Heart right ventricle (tissue), 16 donors: ENCODE measurements at regions not wholly inside any gene's neighbourhood (a gene's known extent, or its start where the extent isn't known, plus 50 kb on each side); places are given as distances from the start of the nearest gene placed in this dataset.

Experiments
- ATAC-seq, 8 donors: fragments of 200-7000 bp; cut with Tn5 transposase; one replicate each; pipeline ENCODE4 v1.9.1; 2020; ENCODE audit warnings: mild to moderate bottlenecking in 8 of 8, moderate library complexity in 8 of 8, moderate number of reproducible peaks in 1 of 8
- DNase-seq, 2 donors: peaks; one replicate each; pipeline ENCODE4 v3.0.0-alpha.2; 2020
- H3K27ac ChIP-seq, 10 donors: fragments of 200-600 bp; sonication (generic) in 2 of 10; one replicate each; pipeline versions ENCODE4 v1.5.0 to v1.8.0; 2020 to 2022; ENCODE audit warnings: mild to moderate bottlenecking in 3 of 10
- H3K27me3 ChIP-seq, 7 donors: fragments of 200-600 bp; one replicate each; pipeline ENCODE4 v1.8.0; 2021 to 2022; ENCODE audit warnings: mild to moderate bottlenecking in 2 of 7
- H3K36me3 ChIP-seq, 9 donors: fragments of 200-600 bp; sonication (generic) in 1 of 9; one replicate each; pipeline versions ENCODE4 v1.5.0 to v1.8.0; 2020 to 2022; ENCODE audit warnings: mild to moderate bottlenecking in 2 of 9
- H3K4me1 ChIP-seq, 9 donors: fragments of 200-600 bp; sonication (generic) in 1 of 9; one replicate each; pipeline versions ENCODE4 v1.5.0 to v1.8.0; 2020 to 2022; ENCODE audit warnings: mild to moderate bottlenecking in 4 of 9
- H3K4me3 ChIP-seq, 10 donors: fragments of 200-600 bp; sonication (generic) in 2 of 10; one replicate each; pipeline versions ENCODE4 v1.5.0 to v1.8.0; 2020 to 2022; ENCODE audit warnings: mild to moderate bottlenecking in 7 of 10, moderate library complexity in 2 of 10
- H3K9me3 ChIP-seq, 11 donors: fragments of 200-600 bp in 10 of 11; sonication (generic) in 2 of 11; one replicate each; pipeline versions ENCODE4 v1.5.0 to v1.8.0; 2013 to 2022; ENCODE audit warnings: mild to moderate bottlenecking in 2 of 11, control low read depth in 1 of 11, moderate library complexity in 1 of 11
- WGBS, 2 donors: extraction: QIAGEN DNeasy Blood & Tissue Kit; methylation state at CpG; one replicate each; pipeline ENCODE4 v1.1.7; 2013; ENCODE audit warnings: inconsistent platforms in 1 of 2; 5-methylcytosine and 5-hydroxymethylcytosine counted together
- intact Hi-C, 10 donors: fragments of 100-400 bp; cut with DNase I; formaldehyde crosslinking; loops; one replicate each; pipeline versions ENCODE4 v1.11.1 to v1.14.2; 2022
- TF ChIP-seq, protein P1 (sequence below), 9 donors: fragments of 200-600 bp; sonication (generic) in 2 of 9; IDR thresholded peaks; one replicate each; pipeline versions ENCODE4 v1.5.0 to v1.8.0; 2021 to 2022; ENCODE audit warnings: antibody characterized with exemption in 9 of 9, mild to moderate bottlenecking in 5 of 9, moderate library complexity in 1 of 9
- donor health status: Arrhythmogenic right ventricular cardiomyopathy.
- donor health status: ischemic (EF 13 %, LVEDD 7.1; RV severe dilation, severe dysfunction).
- donor health status: healthy with polysubstance abuse.
- donor health status: DM: no; HTN: yes; CAD: no.
- donor health status: DM: no; HTN: no; CAD: no.
- donor health status: ischemic (EF 25% LVEDD 6.9; RV normal size, moderate dysfunction).
- donor health status: ischemic (EF 25% LVEDD 5.7; RV mildly dilated, moderate dysfunction).
- donor health status: healthy.
- donor health status: DM: yes; HTN: yes; CAD: no.
- donor health status: Ischemic cardiomyopathy.
- donor health status: ischemic (EF 35%, LVEDD 5.7; RV mildly dilated, moderate dysfunction).
- donor health status: nonischemic (EF 11% LVEDD 7.7; RV severe dilation, severe dysfunction).
- donor health status: DM: yes; HTN: yes; CAD: no.
- donor health status: PGD.
- donor health status: ischemic (EF 29% LVEDD 5.4; RV normal size, mild dysfunction).
- donor health status: nonischemic (EF 23%, LVEDD 6.1; RV moderate dilation, normal function).

DNA sequence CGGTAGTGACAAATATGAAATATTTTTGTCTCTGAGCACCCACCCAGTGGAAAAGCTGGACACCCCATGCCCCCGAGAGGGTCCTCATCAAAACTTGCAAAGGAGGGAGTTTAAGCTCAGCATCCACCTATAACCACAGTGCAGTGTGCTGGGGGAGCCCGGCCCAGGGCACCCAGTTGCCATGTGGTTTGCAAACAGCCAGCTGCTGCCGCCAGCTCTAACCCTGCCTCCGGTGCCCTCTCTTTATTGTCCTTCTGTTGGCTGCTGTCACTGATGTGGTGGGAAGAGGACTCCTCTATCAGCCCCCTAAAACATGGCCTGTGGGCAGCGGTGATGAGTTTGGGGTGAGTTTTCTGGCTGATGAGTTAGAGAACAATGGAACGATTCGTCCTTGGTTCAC is 160.9 kb upstream of the MVB12B start:
- H3K9me3 ChIP-seq, result no peaks in the 10 kb centered on the region
- no peak overlapping the region for H3K4me3 ChIP-seq
- no peaks in the 10 kb centered on the region for H3K4me1 ChIP-seq
- no peak for DNase-seq
- 88 to 93% methylated on average over 8 of the region's 8 CpGs for WGBS, 2 donors
- no peaks in the 10 kb centered on the region for H3K36me3 ChIP-seq
- TF ChIP-seq, protein P1, sequence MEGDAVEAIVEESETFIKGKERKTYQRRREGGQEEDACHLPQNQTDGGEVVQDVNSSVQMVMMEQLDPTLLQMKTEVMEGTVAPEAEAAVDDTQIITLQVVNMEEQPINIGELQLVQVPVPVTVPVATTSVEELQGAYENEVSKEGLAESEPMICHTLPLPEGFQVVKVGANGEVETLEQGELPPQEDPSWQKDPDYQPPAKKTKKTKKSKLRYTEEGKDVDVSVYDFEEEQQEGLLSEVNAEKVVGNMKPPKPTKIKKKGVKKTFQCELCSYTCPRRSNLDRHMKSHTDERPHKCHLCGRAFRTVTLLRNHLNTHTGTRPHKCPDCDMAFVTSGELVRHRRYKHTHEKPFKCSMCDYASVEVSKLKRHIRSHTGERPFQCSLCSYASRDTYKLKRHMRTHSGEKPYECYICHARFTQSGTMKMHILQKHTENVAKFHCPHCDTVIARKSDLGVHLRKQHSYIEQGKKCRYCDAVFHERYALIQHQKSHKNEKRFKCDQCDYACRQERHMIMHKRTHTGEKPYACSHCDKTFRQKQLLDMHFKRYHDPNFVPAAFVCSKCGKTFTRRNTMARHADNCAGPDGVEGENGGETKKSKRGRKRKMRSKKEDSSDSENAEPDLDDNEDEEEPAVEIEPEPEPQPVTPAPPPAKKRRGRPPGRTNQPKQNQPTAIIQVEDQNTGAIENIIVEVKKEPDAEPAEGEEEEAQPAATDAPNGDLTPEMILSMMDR (IDR thresholded peaks at IDR 0.05), result no peak
- peaks cover 0 to 54% (median 11%) of the 10 kb centered on the region in 7 donors for H3K27me3 ChIP-seq
- H3K27ac ChIP-seq, result no peak overlapping the region
- intact Hi-C loops, result no loop called here
- ATAC-seq, result no peak

DNA sequence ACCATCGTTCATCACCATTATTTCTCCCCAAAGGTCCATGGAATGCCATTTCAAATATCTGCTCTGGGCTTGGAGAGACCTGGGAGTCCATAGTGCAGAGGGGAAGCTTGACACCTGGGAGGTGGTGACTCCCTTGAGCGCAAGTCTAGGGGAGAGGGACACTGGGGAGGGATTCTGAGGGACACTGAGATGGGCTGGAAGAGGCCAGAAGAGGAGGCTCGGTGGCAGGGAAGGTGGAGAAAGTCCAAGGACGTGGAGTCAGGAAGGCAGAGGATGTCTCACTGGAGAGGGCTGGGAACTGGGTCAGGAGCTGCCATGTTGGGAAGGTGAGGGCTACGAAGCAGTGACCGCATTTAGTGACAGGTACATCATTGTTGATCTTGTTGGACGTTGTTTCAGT is 160.3 kb upstream of the MVB12B start:
- 80 to 88% methylated on average over 7 of the region's 7 CpGs for WGBS, 2 donors

DNA sequence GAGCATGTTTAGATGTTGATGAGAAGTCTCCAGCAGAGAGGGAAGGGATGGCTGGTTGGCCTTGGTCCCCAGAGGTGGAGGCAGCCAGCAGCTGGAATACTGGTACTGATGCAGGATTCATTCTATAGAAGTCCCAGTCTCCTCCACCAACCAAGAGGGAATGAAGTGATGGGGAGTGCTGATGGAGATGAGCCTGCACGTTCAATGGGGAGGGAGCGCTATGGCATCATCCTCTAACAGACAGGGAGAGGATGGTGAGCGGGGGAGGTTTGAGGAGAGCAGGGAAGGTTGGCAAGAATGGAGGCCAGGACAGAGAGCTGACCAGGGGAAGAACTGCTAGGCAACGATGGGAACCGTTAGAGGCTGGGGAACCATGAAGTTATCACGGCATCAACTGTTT is 159.8 kb upstream of the MVB12B start:
- TF ChIP-seq, protein P1 (IDR thresholded peaks at IDR 0.05), result no peak
- Histone ChIP-seq H3K9me3 (no peaks in the 10 kb centered on the region), H3K27ac (no peak overlapping the region), H3K4me3 (no peak overlapping the region), H3K27me3 (peaks cover 0 to 53% (median 11%) of the 10 kb centered on the region in 7 donors), H3K36me3 (no peaks in the 10 kb centered on the region), H3K4me1 (no peaks in the 10 kb centered on the region)
- no peak for DNase-seq
- ATAC-seq, result no peak
- 85 to 93% methylated on average over 6 of the region's 6 CpGs for WGBS, 2 donors
- intact Hi-C loops, result no loop called here

More for the DNA sequence above, 160.3 kb upstream of the MVB12B start:
- H3K4me3 ChIP-seq, result no peak overlapping the region
- no peak overlapping the region for H3K27ac ChIP-seq
- peaks cover 0 to 54% (median 11%) of the 10 kb centered on the region in 7 donors for H3K27me3 ChIP-seq
- no peaks in the 10 kb centered on the region for H3K9me3 ChIP-seq
- H3K36me3 ChIP-seq, result no peaks in the 10 kb centered on the region
- intact Hi-C loops, result no loop called here
- ATAC-seq, result no peak
- no peaks in the 10 kb centered on the region for H3K4me1 ChIP-seq
- TF ChIP-seq, protein P1 (IDR thresholded peaks at IDR 0.05), result no peak
- no peak for DNase-seq

DNA sequence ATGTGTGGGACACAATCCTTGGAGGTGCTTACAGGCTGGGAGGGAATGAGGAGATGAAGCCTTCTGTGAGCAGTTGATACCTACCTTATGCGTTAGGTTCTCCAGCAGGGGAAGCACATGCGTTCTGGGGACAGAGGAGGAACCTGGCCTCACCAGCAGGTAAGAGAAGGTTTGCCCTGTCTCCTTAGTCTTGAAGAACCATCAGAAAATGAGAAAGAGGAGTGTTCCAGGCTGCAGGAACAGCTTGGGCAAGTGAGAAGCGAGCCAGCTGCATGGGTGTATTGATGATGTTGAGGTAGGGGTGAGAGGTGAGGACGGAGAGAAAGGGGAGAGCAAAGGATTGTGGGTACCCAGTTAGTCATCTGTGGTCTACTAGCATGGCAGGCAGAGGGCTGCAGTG is 156.9 kb upstream of the MVB12B start:
- peaks cover 0 to 3% (median 0%) of the 10 kb centered on the region in 11 donors for H3K9me3 ChIP-seq
- H3K4me3 ChIP-seq, result no peak overlapping the region
- ATAC-seq, result no peak
- H3K36me3 ChIP-seq, result no peaks in the 10 kb centered on the region
- intact Hi-C loops, result no loop called here
- no peaks in the 10 kb centered on the region for H3K4me1 ChIP-seq
- peaks cover 0 to 40% (median 11%) of the 10 kb centered on the region in 7 donors for H3K27me3 ChIP-seq
- TF ChIP-seq, protein P1 (IDR thresholded peaks at IDR 0.05), result no peak
- WGBS, 2 donors, result 79 to 82% methylated on average over 4 of the region's 4 CpGs
- no peak overlapping the region for H3K27ac ChIP-seq
- no peak for DNase-seq
